C4-2B (cell line): ENCODE measurements at regions not wholly inside any gene's neighbourhood (a gene's known extent, or its start where the extent isn't known, plus 50 kb on each side); places are given as distances from the start of the nearest gene placed in this dataset.

Source experiments
- CTCF ChIP-seq: fragments of 450-650 bp; conservative IDR thresholded peaks from 2 replicates; pipeline ENCODE4 v1.5.1; 2017; ENCODE audit warnings: mild to moderate bottlenecking
- ZFX ChIP-seq: fragments of 450-650 bp; IDR thresholded peaks from 2 replicates; pipeline ENCODE4 v1.6.1; 2017

- TF ChIP-seq CTCF (no peak), ZFX (no peak)
Measured at GRCh38 chr6:170473801-170474200, 79.3 kb downstream of the PSMB1 start.
